GM23338 (cell line): ENCODE measurements at regions not wholly inside any gene's neighbourhood (a gene's known extent, or its start where the extent isn't known, plus 50 kb on each side); places are given as distances from the start of the nearest gene placed in this dataset.
A peak's percentile ranks its signal among the peaks of the same experiment; 100 is the strongest.

ENCODE experiments used
- ATAC-seq: fragments of 200-7000 bp; cut with Tn5 transposase; 3 replicates; pipeline ENCODE4 v1.9.1; 2020
- DNase-seq: peaks from one replicate; pipeline ENCODE4 v3.0.0-alpha.2; 2015; ENCODE audit warnings: low spot score
- H2AFZ ChIP-seq: fragments of 200-600 bp; sonication (generic); 2 replicates; pipeline ENCODE4 v1.8.0; 2016; ENCODE audit warnings: antibody characterized with exemption, mild to moderate bottlenecking, moderate library complexity
- H3F3A ChIP-seq: fragments of 200-600 bp; sonication (generic); replicated peaks from 2 replicates; pipeline ENCODE4 v1.8.0; 2017; ENCODE audit warnings: antibody characterized with exemption, mixed run types, low read depth
- H3K27ac ChIP-seq: fragments of 200-600 bp; sonication (generic); 2 replicates; pipeline ENCODE4 v1.6.1; 2016; ENCODE audit warnings: low read depth
- H3K27me3 ChIP-seq: fragments of 200-600 bp; sonication (generic); 2 replicates; pipeline ENCODE4 v1.8.0; 2016; ENCODE audit warnings: mild to moderate bottlenecking, mixed run types, moderate library complexity; ENCODE audit not compliant: insufficient read depth
- H3K36me3 ChIP-seq: fragments of 200-600 bp; sonication (generic); 2 replicates; pipeline ENCODE4 v1.8.0; 2016; ENCODE audit warnings: mild to moderate bottlenecking; ENCODE audit not compliant: insufficient read depth
- H3K4me1 ChIP-seq: fragments of 200-600 bp; sonication (generic); 2 replicates; pipeline ENCODE4 v1.8.0; 2016; ENCODE audit warnings: mild to moderate bottlenecking, moderate library complexity; ENCODE audit not compliant: insufficient read depth
- H3K4me2 ChIP-seq: fragments of 200-600 bp; sonication (generic); 2 replicates; pipeline ENCODE4 v1.7.1; 2017; ENCODE audit warnings: mixed run types
- H3K4me3 ChIP-seq: fragments of 200-600 bp; sonication (generic); 2 replicates; pipeline ENCODE4 v1.6.1; 2016; ENCODE audit warnings: mixed run types
- H3K79me2 ChIP-seq: fragments of 200-600 bp; sonication (generic); replicated peaks from 2 replicates; pipeline ENCODE4 v1.8.0; 2017; ENCODE audit warnings: mild to moderate bottlenecking; ENCODE audit not compliant: insufficient read depth
- H3K9me2 ChIP-seq: fragments of 200-600 bp; sonication (generic); 2 replicates; pipeline ENCODE4 v1.8.0; 2017; ENCODE audit not compliant: insufficient read depth
- H4K20me1 ChIP-seq: fragments of 200-600 bp; sonication (generic); replicated peaks from 2 replicates; pipeline ENCODE4 v1.8.0; 2017; ENCODE audit warnings: mild to moderate bottlenecking; ENCODE audit not compliant: insufficient read depth
- H3K27ac Mint-ChIP-seq: 2 replicates; pipeline ENCODE4 v1.8.0; 2020; ENCODE audit warnings: inconsistent platforms, mild to moderate bottlenecking, moderate library complexity, mixed read lengths
- H3K27me3 Mint-ChIP-seq: 3 replicates; pipeline ENCODE4 v1.8.0; 2022; ENCODE audit warnings: low read depth, mild to moderate bottlenecking, moderate library complexity, mixed read lengths, inconsistent platforms; ENCODE audit not compliant: insufficient read depth, poor library complexity
- H3K36me3 Mint-ChIP-seq: 3 replicates; pipeline ENCODE4 v1.8.0; 2021; ENCODE audit warnings: low read depth, mild to moderate bottlenecking, inconsistent platforms, moderate library complexity, mixed read lengths
- H3K4me1 Mint-ChIP-seq: 3 replicates; pipeline ENCODE4 v1.8.0; 2020; ENCODE audit warnings: mild to moderate bottlenecking, inconsistent platforms, mixed read lengths
- H3K4me3 Mint-ChIP-seq: 3 replicates; pipeline ENCODE4 v1.8.0; 2021; ENCODE audit warnings: moderate library complexity, mild to moderate bottlenecking, inconsistent platforms, mixed read lengths
- H3K9me3 Mint-ChIP-seq: 3 replicates; pipeline ENCODE4 v1.8.0; 2020; ENCODE audit warnings: moderate library complexity, mild to moderate bottlenecking, inconsistent platforms, mixed read lengths
- CREB1 ChIP-seq: fragments of 250-450 bp; sonication (Bioruptor Pico); IDR thresholded peaks from 2 replicates; pipeline ENCODE4 v1.5.0; 2020; ENCODE audit warnings: low read depth, mild to moderate bottlenecking, moderate library complexity
- EZH2 ChIP-seq: fragments of 200-600 bp; sonication (generic); IDR thresholded peaks from one replicate; pipeline ENCODE4 v1.8.0; 2017; ENCODE audit warnings: antibody characterized with exemption, mild to moderate bottlenecking, low read depth; ENCODE audit not compliant: unreplicated experiment
- EZH2phosphoT487 ChIP-seq: fragments of 200-600 bp; sonication (generic); IDR thresholded peaks from one replicate; pipeline ENCODE4 v1.8.1; 2018; ENCODE audit warnings: antibody characterized with exemption; ENCODE audit not compliant: unreplicated experiment
- JUNB ChIP-seq: IDR thresholded peaks from one replicate; pipeline ENCODE4 v1.6.1; 2016; ENCODE audit warnings: antibody characterized with exemption; ENCODE audit not compliant: unreplicated experiment
- NANOG ChIP-seq: IDR thresholded peaks from 2 replicates; pipeline ENCODE4 v1.6.1; 2016; ENCODE audit warnings: antibody characterized with exemption, borderline replicate concordance
- POLR2AphosphoS5 ChIP-seq: IDR thresholded peaks from 2 replicates; pipeline ENCODE4 v1.6.1; 2016; ENCODE audit warnings: antibody characterized with exemption, low read depth
- STAT1 ChIP-seq: IDR thresholded peaks from one replicate; pipeline ENCODE4 v1.6.1; 2016; ENCODE audit warnings: antibody characterized with exemption; ENCODE audit not compliant: unreplicated experiment
- ZNF114 ChIP-seq: fragments of 250-450 bp; sonication (Bioruptor Pico); IDR thresholded peaks from 2 replicates; pipeline ENCODE4 v1.5.0; 2020; ENCODE audit warnings: mild to moderate bottlenecking, moderate library complexity
- ZNF331 ChIP-seq: fragments of 250-450 bp; sonication (Bioruptor Pico); IDR thresholded peaks from 2 replicates; pipeline ENCODE4 v1.5.0; 2020; ENCODE audit warnings: low read depth, mild to moderate bottlenecking, moderate library complexity
- TF ChIP-seq, protein P1 (sequence below): IDR thresholded peaks from 2 replicates; pipeline ENCODE4 v1.6.1; 2016; ENCODE audit warnings: antibody characterized with exemption
- TF ChIP-seq, protein P2 (sequence below): fragments of 250-450 bp; sonication (Bioruptor Pico); IDR thresholded peaks from 2 replicates; pipeline ENCODE4 v1.5.0; 2020; ENCODE audit warnings: mild to moderate bottlenecking, moderate library complexity
- TF ChIP-seq, protein P3 (sequence below): IDR thresholded peaks from one replicate; pipeline ENCODE4 v1.6.1; 2018; ENCODE audit warnings: antibody characterized with exemption; ENCODE audit not compliant: unreplicated experiment
- TF ChIP-seq, protein P4 (sequence below), 2 experiments: fragments of 200-600 bp in 1 of 2; sonication (generic) in 1 of 2; conservative IDR thresholded peaks; 2 replicates each; pipeline versions ENCODE4 v1.5.1 to v1.6.1; 2016 to 2017; ENCODE audit warnings: antibody characterized with exemption in 2 of 2, low read depth in 2 of 2, mild to moderate bottlenecking in 2 of 2, moderate library complexity in 1 of 2

DNA sequence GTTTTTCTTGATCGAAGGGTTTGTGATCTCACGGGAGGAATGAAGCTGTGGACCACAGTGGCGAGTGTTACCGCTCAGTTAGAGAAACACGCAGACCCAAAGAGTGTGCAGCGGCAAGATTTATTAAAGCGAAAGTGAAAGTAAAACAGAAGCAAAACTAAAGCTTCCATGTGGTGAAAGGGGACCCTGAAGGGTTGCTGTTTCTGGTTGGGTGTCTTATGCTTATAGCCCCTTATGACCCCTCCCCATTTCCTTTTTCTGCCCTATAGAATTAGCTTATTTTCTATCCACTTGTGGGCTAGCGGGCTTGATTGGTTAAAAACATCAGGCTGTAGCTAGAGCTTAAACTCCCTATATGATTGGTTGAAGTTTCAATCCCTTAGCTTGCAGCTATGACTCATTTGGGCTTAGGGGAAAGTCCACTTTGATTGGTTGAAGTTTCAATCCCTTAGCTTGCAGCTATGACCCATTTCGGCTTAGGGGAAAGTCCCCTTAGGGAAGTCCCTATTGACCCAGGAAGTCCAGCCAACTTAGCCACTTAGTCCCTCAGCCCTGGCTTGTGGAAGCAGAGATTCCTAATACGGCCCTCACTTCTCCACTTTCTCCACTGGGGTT is 171.2 kb upstream of the NWD2 start:
- Histone ChIP-seq H3K4me2 (no peak overlapping the region), H3K36me3 (no peaks in the 10 kb centered on the region)
- no peaks in the 10 kb centered on the region for H3K4me1 Mint-ChIP-seq

More for the DNA sequence above, 171.2 kb upstream of the NWD2 start:
- no peaks in the 10 kb centered on the region for H3F3A ChIP-seq
- DNase-seq (no peak), ATAC-seq (no peak)
- H3K27ac ChIP-seq: no peak overlapping the region
- no peak overlapping the region for H3K4me3 Mint-ChIP-seq
- H3K27me3 Mint-ChIP-seq: no peaks in the 10 kb centered on the region
- peak overlapping the region; percentile 77; the same call in 1 of the 2 replicates for H2AFZ ChIP-seq
- no peaks in the 10 kb centered on the region for H3K27me3 ChIP-seq
- TF ChIP-seq, protein P1, sequence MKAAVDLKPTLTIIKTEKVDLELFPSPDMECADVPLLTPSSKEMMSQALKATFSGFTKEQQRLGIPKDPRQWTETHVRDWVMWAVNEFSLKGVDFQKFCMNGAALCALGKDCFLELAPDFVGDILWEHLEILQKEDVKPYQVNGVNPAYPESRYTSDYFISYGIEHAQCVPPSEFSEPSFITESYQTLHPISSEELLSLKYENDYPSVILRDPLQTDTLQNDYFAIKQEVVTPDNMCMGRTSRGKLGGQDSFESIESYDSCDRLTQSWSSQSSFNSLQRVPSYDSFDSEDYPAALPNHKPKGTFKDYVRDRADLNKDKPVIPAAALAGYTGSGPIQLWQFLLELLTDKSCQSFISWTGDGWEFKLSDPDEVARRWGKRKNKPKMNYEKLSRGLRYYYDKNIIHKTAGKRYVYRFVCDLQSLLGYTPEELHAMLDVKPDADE: no peak
- TF ChIP-seq ZNF331 (CRISPR knock-in tag) (no peak), EZH2 (no peak), STAT1 (no peak), JUNB (no peak), EZH2phosphoT487 (no peak), POLR2AphosphoS5 (no peak), CREB1 (CRISPR knock-in tag) (no peak), NANOG (no peak), ZNF114 (CRISPR knock-in tag) (no peak)
- TF ChIP-seq, protein P2, sequence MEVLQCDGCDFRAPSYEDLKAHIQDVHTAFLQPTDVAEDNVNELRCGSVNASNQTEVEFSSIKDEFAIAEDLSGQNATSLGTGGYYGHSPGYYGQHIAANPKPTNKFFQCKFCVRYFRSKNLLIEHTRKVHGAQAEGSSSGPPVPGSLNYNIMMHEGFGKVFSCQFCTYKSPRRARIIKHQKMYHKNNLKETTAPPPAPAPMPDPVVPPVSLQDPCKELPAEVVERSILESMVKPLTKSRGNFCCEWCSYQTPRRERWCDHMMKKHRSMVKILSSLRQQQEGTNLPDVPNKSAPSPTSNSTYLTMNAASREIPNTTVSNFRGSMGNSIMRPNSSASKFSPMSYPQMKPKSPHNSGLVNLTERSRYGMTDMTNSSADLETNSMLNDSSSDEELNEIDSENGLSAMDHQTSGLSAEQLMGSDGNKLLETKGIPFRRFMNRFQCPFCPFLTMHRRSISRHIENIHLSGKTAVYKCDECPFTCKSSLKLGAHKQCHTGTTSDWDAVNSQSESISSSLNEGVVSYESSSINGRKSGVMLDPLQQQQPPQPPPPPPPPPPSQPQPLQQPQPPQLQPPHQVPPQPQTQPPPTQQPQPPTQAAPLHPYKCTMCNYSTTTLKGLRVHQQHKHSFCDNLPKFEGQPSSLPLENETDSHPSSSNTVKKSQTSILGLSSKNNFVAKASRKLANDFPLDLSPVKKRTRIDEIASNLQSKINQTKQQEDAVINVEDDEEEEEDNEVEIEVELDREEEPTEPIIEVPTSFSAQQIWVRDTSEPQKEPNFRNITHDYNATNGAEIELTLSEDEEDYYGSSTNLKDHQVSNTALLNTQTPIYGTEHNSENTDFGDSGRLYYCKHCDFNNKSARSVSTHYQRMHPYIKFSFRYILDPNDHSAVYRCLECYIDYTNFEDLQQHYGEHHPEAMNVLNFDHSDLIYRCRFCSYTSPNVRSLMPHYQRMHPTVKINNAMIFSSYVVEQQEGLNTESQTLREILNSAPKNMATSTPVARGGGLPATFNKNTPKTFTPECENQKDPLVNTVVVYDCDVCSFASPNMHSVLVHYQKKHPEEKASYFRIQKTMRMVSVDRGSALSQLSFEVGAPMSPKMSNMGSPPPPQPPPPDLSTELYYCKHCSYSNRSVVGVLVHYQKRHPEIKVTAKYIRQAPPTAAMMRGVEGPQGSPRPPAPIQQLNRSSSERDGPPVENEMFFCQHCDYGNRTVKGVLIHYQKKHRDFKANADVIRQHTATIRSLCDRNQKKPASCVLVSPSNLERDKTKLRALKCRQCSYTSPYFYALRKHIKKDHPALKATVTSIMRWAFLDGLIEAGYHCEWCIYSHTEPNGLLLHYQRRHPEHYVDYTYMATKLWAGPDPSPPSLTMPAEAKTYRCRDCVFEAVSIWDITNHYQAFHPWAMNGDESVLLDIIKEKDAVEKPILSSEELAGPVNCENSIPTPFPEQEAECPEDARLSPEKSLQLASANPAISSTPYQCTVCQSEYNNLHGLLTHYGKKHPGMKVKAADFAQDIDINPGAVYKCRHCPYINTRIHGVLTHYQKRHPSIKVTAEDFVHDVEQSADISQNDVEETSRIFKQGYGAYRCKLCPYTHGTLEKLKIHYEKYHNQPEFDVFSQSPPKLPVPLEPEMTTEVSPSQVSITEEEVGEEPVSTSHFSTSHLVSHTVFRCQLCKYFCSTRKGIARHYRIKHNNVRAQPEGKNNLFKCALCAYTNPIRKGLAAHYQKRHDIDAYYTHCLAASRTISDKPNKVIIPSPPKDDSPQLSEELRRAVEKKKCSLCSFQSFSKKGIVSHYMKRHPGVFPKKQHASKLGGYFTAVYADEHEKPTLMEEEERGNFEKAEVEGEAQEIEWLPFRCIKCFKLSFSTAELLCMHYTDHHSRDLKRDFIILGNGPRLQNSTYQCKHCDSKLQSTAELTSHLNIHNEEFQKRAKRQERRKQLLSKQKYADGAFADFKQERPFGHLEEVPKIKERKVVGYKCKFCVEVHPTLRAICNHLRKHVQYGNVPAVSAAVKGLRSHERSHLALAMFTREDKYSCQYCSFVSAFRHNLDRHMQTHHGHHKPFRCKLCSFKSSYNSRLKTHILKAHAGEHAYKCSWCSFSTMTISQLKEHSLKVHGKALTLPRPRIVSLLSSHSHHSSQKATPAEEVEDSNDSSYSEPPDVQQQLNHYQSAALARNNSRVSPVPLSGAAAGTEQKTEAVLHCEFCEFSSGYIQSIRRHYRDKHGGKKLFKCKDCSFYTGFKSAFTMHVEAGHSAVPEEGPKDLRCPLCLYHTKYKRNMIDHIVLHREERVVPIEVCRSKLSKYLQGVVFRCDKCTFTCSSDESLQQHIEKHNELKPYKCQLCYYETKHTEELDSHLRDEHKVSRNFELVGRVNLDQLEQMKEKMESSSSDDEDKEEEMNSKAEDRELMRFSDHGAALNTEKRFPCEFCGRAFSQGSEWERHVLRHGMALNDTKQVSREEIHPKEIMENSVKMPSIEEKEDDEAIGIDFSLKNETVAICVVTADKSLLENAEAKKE (CRISPR knock-in tag): no peak
- TF ChIP-seq, protein P3, sequence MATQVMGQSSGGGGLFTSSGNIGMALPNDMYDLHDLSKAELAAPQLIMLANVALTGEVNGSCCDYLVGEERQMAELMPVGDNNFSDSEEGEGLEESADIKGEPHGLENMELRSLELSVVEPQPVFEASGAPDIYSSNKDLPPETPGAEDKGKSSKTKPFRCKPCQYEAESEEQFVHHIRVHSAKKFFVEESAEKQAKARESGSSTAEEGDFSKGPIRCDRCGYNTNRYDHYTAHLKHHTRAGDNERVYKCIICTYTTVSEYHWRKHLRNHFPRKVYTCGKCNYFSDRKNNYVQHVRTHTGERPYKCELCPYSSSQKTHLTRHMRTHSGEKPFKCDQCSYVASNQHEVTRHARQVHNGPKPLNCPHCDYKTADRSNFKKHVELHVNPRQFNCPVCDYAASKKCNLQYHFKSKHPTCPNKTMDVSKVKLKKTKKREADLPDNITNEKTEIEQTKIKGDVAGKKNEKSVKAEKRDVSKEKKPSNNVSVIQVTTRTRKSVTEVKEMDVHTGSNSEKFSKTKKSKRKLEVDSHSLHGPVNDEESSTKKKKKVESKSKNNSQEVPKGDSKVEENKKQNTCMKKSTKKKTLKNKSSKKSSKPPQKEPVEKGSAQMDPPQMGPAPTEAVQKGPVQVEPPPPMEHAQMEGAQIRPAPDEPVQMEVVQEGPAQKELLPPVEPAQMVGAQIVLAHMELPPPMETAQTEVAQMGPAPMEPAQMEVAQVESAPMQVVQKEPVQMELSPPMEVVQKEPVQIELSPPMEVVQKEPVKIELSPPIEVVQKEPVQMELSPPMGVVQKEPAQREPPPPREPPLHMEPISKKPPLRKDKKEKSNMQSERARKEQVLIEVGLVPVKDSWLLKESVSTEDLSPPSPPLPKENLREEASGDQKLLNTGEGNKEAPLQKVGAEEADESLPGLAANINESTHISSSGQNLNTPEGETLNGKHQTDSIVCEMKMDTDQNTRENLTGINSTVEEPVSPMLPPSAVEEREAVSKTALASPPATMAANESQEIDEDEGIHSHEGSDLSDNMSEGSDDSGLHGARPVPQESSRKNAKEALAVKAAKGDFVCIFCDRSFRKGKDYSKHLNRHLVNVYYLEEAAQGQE: no peak
- TF ChIP-seq, protein P4, sequence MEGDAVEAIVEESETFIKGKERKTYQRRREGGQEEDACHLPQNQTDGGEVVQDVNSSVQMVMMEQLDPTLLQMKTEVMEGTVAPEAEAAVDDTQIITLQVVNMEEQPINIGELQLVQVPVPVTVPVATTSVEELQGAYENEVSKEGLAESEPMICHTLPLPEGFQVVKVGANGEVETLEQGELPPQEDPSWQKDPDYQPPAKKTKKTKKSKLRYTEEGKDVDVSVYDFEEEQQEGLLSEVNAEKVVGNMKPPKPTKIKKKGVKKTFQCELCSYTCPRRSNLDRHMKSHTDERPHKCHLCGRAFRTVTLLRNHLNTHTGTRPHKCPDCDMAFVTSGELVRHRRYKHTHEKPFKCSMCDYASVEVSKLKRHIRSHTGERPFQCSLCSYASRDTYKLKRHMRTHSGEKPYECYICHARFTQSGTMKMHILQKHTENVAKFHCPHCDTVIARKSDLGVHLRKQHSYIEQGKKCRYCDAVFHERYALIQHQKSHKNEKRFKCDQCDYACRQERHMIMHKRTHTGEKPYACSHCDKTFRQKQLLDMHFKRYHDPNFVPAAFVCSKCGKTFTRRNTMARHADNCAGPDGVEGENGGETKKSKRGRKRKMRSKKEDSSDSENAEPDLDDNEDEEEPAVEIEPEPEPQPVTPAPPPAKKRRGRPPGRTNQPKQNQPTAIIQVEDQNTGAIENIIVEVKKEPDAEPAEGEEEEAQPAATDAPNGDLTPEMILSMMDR (conservative IDR thresholded peaks at IDR 0.05; ENCODE audit: low read depth in 2 of 2): no peak
- peaks cover 10% of the 10 kb centered on the region; the same call in 1 of the 2 replicates for H3K9me2 ChIP-seq
- H3K4me3 ChIP-seq: no peak overlapping the region
- H3K4me1 ChIP-seq: no peaks in the 10 kb centered on the region
- H3K27ac Mint-ChIP-seq: no peak overlapping the region
- no peaks in the 10 kb centered on the region for H4K20me1 ChIP-seq
- H3K36me3 Mint-ChIP-seq: no peaks in the 10 kb centered on the region
- no peaks in the 10 kb centered on the region; the same call in 2 of the 3 replicates for H3K9me3 Mint-ChIP-seq
- no peaks in the 10 kb centered on the region for H3K79me2 ChIP-seq
